HG03378 (cell line): ENCODE measurements at regions not wholly inside any gene's neighbourhood (a gene's known extent, or its start where the extent isn't known, plus 50 kb on each side); places are given as distances from the start of the nearest gene placed in this dataset.

Experiments
- ATAC-seq: cut with Tn5 transposase; IDR thresholded peaks from one replicate; pipeline ENCODE4 v1.9.1; 2021; ENCODE audit warnings: mild to moderate bottlenecking, moderate library complexity; ENCODE audit not compliant: unreplicated experiment

DNA sequence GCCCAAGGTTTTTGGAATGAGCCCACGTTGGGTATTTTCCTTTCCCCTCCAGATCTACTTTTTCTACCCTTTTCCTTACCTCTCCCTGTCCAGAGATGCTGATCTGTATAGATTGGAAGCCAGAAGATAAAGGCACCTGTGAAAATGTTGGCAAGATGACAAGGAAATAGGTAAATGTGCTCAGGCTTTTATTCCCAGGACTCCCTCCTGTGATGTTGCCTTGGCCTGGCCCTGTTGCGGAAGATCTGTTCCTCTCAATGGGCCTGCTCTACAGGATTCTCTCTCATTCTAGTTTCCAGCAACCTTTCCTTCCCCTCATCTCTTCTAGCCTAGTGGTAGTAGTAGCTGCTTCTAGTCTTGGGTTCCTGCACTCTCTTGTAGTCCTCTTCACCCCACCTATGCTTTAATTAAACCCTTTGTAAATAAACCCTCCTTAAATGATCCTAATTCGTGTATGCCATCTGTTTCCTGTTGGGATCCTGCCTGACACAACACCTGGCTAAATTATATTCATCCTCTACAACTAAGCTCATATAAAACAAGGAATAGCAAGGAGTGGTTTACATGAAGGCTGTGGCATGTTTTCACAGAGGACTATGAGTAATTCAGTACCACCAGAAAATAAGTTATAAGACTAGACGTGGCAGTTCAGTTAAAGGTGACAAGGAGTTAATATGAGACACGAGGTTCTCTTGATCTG, 95.7 kb upstream of the MAOA start:
- ATAC-seq: no peak

GRCh38 chrX:43562372-43562771, 93.7 kb upstream of the MAOA start:
- no peak for ATAC-seq

GRCh38 chrX:43564953-43565352, 91.1 kb upstream of the MAOA start:
- no peak for ATAC-seq

DNA sequence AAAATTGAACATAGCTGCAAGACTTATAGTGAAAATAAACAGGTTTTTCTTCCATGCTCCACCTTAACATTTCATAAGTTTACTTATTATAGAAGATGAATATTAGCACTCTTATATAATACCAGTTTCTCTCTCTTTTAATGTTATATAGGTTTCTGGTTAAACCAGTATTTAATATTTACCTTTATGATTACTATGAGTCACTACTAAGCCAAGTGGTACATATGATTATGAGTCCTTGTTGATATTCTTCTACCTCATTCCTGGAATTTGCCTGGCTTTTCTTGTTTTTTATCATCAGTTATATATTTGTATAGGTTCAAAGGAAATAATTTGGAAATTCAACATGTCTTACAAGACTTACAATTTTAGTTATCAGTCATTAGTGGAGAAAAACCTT, 89.9 kb upstream of the MAOA start:
- no peak for ATAC-seq

GRCh38 chrX:43573441-43574015, 82.6 kb upstream of the MAOA start:
- ATAC-seq: no peak

GRCh38 chrX:43580621-43581020, 75.5 kb upstream of the MAOA start:
- no peak for ATAC-seq

- ATAC-seq: no peak
Measured at GRCh38 chrX:43581167-43581566, 74.9 kb upstream of the MAOA start.

DNA sequence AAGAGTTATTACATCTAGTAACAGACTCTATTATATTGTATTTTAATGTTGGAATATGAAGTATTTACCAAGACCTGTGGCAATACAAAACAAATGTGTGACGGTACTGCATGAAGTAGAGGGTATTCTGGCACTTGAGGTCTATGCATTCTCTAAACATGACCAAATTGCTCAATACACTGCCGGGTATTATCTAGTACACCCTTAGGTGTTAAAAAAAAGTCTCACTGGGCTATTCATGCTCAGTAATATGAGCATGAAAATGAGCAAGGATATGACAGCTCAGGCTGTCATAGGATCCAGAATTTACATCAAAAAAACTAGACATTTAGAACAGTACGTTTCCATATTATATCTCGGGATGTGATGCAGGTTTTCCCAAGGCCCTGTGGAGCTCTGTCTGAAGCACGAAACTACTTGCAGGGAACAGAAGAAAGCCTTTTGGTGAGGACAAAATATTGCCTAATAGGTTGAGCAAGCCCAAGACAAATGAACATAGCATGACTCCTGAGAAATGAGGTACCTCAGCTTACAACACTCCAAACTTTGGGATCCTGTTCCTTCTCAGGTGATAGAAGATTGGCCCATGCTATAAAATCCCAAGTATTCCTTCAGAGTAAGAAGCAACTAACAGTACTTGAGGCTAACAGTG, 74.1 kb upstream of the MAOA start:
- no peak for ATAC-seq

DNA sequence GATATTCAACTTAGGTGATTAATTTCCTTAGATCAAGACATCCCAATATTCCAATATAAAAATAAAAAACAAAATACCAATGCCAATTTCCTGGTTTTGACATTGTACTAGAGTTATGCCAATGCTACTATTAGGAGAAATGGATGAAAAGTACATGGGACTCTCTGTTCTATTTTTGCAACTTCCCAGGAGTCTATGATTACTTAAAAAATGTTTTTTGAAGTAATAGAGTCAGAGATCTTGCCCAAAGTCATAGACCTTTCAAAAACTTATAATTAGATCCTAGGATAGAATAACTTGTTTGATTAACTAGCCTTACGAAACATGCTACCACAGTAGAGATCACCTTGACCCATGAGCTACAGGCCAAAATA, 73.6 kb upstream of the MAOA start:
- no peak for ATAC-seq

GRCh38 chrX:43585922-43586321, 70.2 kb upstream of the MAOA start:
- ATAC-seq: no peak

GRCh38 chrX:43586830-43587229, 69.3 kb upstream of the MAOA start:
- no peak for ATAC-seq

DNA sequence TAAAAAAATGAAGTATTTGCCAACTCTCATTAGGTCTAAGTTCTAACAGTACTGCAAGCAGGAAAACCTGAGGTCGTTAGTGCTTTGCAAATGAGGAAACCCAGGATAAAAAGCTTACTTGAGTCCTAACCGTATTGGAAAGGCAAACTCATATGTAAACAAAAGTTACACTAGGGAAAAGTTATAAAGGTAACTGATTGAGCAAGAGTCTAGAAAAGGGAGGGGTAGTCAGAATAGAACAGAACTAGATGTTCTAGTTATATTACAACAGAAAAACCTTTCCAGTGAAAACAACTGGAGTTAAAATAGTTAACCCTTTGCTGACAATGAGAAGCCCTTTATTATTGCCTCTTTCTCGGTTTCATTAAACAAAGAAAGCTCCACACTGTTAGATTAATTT, 66.4 kb upstream of the MAOA start:
- ATAC-seq: no peak

GRCh38 chrX:43590150-43590549, 65.9 kb upstream of the MAOA start:
- no peak for ATAC-seq

GRCh38 chrX:43592597-43592996, 63.5 kb upstream of the MAOA start:
- no peak for ATAC-seq

DNA sequence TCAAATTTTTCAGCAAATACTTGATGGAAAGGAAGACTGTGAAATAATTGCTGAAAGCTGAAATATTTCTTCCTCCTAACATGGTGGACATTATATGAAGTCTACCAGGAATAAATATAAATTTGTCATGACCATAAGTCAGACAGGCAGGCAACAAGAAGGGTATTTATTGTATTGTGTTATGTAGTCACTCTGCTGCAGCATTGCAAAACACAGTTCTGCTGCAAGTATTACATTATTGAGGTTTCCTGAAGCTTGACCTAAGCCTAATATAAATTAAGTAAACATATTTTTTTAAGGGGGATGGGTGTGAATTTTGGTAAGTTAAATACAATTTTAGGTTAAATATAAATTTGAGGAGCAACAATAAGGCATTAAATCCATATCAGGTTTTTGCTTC, 60.2 kb upstream of the MAOA start:
- no peak for ATAC-seq

DNA sequence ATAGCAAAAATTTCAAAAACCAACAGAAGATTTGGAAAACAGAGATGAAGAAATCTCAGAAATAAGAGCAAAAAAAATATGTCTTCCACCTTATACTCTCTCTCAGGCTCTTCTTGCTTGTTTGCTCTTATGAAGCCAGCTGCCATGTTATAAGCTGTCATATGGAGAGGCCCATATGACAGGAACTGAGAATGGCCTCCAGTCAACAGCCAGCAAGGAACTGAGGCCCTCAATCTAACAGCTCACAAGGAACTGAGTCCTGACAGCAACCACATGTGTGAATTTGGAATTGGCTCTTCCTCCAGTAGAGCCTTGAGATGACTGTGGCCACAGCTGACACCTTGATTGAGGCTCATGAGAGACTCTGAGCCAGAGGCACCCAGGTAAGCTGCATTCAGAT, 51.3 kb upstream of the MAOA start:
- ATAC-seq: no peak

- ATAC-seq: no peak
Measured at GRCh38 chrX:43605351-43605750, 50.7 kb upstream of the MAOA start.
